K562 (cell line): ENCODE measurements at regions not wholly inside any gene's neighbourhood (a gene's known extent, or its start where the extent isn't known, plus 50 kb on each side); places are given as distances from the start of the nearest gene placed in this dataset.
A peak's percentile ranks its signal among the peaks of the same experiment; 100 is the strongest.

Experiments
- ATF2 ChIP-seq: sonication (generic); formaldehyde crosslinking; IDR thresholded peaks from 2 replicates; pipeline ENCODE4 v1.8.1; 2022; ENCODE audit warnings: missing genetic modification reagents
- ATF7 ChIP-seq: fragments of 450-650 bp; IDR thresholded peaks from 2 replicates; pipeline ENCODE4 v1.7.1; 2014; ENCODE audit warnings: mild to moderate bottlenecking, moderate library complexity
- FOXP1 ChIP-seq: sonication (generic); formaldehyde crosslinking; IDR thresholded peaks from 2 replicates; pipeline ENCODE4 v1.8.0; 2022; ENCODE audit warnings: mild to moderate bottlenecking, missing genetic modification reagents
- GTF2F1 ChIP-seq: IDR thresholded peaks from 2 replicates; pipeline ENCODE4 v1.6.1; 2011; ENCODE audit warnings: low read depth, low read length, improper control_type of control experiment
- JUN ChIP-seq, 2 experiments: sonication (generic) in 1 of 2; formaldehyde crosslinking in 1 of 2; IDR thresholded peaks; 2 replicates each; pipeline versions ENCODE4 v1.6.1 to v1.8.0; 2012 to 2022; ENCODE audit warnings: borderline replicate concordance in 2 of 2, mild to moderate bottlenecking in 2 of 2, improper control_type of control experiment in 1 of 2, low read depth in 1 of 2, low read length in 1 of 2, missing genetic modification reagents in 1 of 2
- MEF2A ChIP-seq: IDR thresholded peaks from 2 replicates; pipeline ENCODE4 v1.6.1; 2011; ENCODE audit warnings: low read depth, mild to moderate bottlenecking, low read length, moderate library complexity; ENCODE audit not compliant: control insufficient read depth
- MTA3 ChIP-seq: fragments of 450-650 bp; formaldehyde crosslinking; IDR thresholded peaks from 2 replicates; pipeline ENCODE4 v1.6.1; 2017; ENCODE audit warnings: mild to moderate bottlenecking, borderline replicate concordance
- NCOA2 ChIP-seq, 2 experiments: fragments of 450-650 bp; IDR thresholded peaks; 2 replicates each; pipeline ENCODE4 v1.6.1; 2018; ENCODE audit warnings: mild to moderate bottlenecking in 2 of 2, moderate library complexity in 1 of 2; ENCODE audit not compliant: partially characterized antibody in 2 of 2
- PCBP1 ChIP-seq: fragments of 200-400 bp; formaldehyde crosslinking; IDR thresholded peaks from 2 replicates; pipeline ENCODE4 v1.6.1; 2018; ENCODE audit warnings: mild to moderate bottlenecking, low read depth, low read length; ENCODE audit not compliant: poor library complexity, severe bottlenecking
- REST ChIP-seq, 2 experiments: fragments of 450-650 bp; formaldehyde crosslinking in 1 of 2; IDR thresholded peaks; 2 replicates each; pipeline versions ENCODE4 v1.4.0 to v1.6.1; 2014 to 2020; ENCODE audit warnings: mild to moderate bottlenecking in 2 of 2, borderline replicate concordance in 1 of 2, low read depth in 1 of 2
- SMARCA5 ChIP-seq: fragments of 450-650 bp; IDR thresholded peaks from 2 replicates; pipeline ENCODE4 v1.6.1; 2016
- SMARCB1 ChIP-seq: IDR thresholded peaks from 2 replicates; pipeline ENCODE4 v1.6.1; 2011; ENCODE audit warnings: improper control_type of control experiment, low read depth; ENCODE audit not compliant: insufficient read length
- THRA ChIP-seq: fragments of 450-650 bp; IDR thresholded peaks from 2 replicates; pipeline ENCODE4 v1.6.1; 2017; ENCODE audit warnings: mild to moderate bottlenecking, moderate library complexity
- XRCC5 ChIP-seq: fragments of 200-400 bp; formaldehyde crosslinking; IDR thresholded peaks from 2 replicates; pipeline ENCODE4 v1.6.1; 2017; ENCODE audit warnings: low read depth, mild to moderate bottlenecking, low read length
- ZNF583 ChIP-seq: fragments of 250-450 bp; sonication (Bioruptor Pico); IDR thresholded peaks from 2 replicates; pipeline ENCODE4 v1.4.0; 2020
- ZNF589 ChIP-seq: fragments of 200-800 bp; sonication (Bioruptor generic); IDR thresholded peaks from 2 replicates; pipeline ENCODE4 v1.6.1; 2016; ENCODE audit warnings: low read depth, missing genetic modification characterization, missing compliant biosample characterization

- TF ChIP-seq XRCC5: 0 out of 2 replicates have a peak, but pooled peaks have one; percentile 21
- TF ChIP-seq MEF2A: no peak
- TF ChIP-seq FOXP1: 0 out of 2 replicates have a peak, but pooled peaks have one; percentile 20
- TF ChIP-seq GTF2F1: no peak
- TF ChIP-seq SMARCA5: 0 out of 2 replicates have a peak, but pooled peaks have one; percentile 31
- TF ChIP-seq ATF7: peak; percentile 57; the same call in 1 of the 2 replicates
- TF ChIP-seq REST (IDR thresholded peaks at IDR 0.05; ENCODE audit: borderline replicate concordance): peak; percentile 19; the same call in 1 of the 2 replicates
- no peak for TF ChIP-seq REST (CRISPR knock-in tag; IDR thresholded peaks at IDR 0.05; ENCODE audit: low read depth)
- TF ChIP-seq SMARCB1: no peak
- TF ChIP-seq JUN (IDR thresholded peaks at IDR 0.05; ENCODE audit: borderline replicate concordance, low read depth, low read length): peak; percentile 90
- no peak for TF ChIP-seq JUN (CRISPR knock-in tag; IDR thresholded peaks at IDR 0.05; ENCODE audit: borderline replicate concordance)
- TF ChIP-seq MTA3: peak; percentile 72
- no peak for TF ChIP-seq THRA
- no peak for TF ChIP-seq PCBP1
- TF ChIP-seq ZNF583: peak; percentile 52; the same call in 1 of the 2 replicates
- no peak for TF ChIP-seq NCOA2 (IDR thresholded peaks at IDR 0.05; ENCODE audit: partially characterized antibody in 2 of 2)
- TF ChIP-seq ZNF589 (CRISPR knock-in tag): 0 out of 2 replicates have a peak, but pooled peaks have one; percentile 51
- TF ChIP-seq ATF2: no peak
Observed at GRCh38 chr11:69948256-69949141, 129.3 kb upstream of the FGF3 start (continued).
